ACHN (cell line): ENCODE measurements at regions not wholly inside any gene's neighbourhood (a gene's known extent, or its start where the extent isn't known, plus 50 kb on each side); places are given as distances from the start of the nearest gene placed in this dataset.

Source experiments
- DNase-seq: peaks from one replicate; pipeline ENCODE4 v3.0.0-alpha.2; 2015
- in situ Hi-C: cut with HindIII; loops from 2 replicates; pipeline ENCODE4 v1.10.0; 2017; ENCODE audit warnings: low sequenced_read_pairs, low pct_ligation_motif_present, low pct_unique_long_range_greater_than_20kb

DNA sequence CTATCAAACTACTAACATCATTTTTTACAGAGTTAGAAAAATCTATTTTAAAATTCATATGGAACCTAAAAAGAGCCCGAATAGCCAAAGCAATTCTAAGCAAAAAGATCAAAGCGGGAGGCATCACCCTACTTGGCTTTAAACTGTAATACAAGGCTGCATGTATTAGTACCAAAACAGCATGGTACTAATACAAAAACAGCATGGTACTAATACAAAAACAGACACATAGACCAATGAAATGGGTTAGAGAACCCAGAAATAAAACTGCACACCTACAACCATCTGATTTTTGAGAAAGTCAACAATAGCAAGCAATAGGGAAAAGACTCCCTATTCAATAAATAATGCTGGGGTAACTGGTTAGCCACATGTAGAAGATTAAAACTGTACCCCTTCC is 640.7 kb downstream of the IRS1 start:
- DNase-seq: no peak
- in situ Hi-C loops: no loop called here

- in situ Hi-C loops: no loop called here
- DNase-seq: no peak
These were observed 641.4 kb downstream of the IRS1 start for GRCh38 chr2:226158229-226158628.

GRCh38 chr2:226155093-226155875 is 644.3 kb downstream of the IRS1 start:
- DNase-seq: no peak
- in situ Hi-C loops: no loop called here

- DNase-seq: no peak
- in situ Hi-C loops: no loop called here
These were observed 645.0 kb downstream of the IRS1 start for GRCh38 chr2:226154610-226155009.

GRCh38 chr2:226153553-226153952 is 646.1 kb downstream of the IRS1 start:
- DNase-seq: no peak
- in situ Hi-C loops: no loop called here

DNA sequence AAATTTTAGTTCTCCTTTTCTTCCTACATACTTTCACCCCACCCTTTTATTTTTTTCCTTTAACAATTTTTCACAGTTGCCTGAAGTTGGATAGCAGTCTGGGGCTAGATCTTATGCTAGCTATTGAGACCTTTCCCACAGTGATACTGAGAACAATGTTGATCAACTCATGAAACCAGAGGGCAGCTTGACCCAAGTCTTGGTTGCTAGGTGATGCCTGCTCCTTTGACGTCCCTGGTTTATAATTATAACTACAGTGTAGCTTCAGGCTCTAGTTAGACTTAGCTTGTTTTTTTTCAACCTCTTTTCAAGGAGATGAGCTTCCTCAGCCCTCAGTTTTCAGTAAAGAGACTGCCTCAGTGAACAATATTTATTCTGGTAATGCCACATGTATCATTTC is 648.5 kb downstream of the IRS1 start:
- DNase-seq: no peak
- in situ Hi-C loops: no loop called here

GRCh38 chr2:226143091-226143490 is 656.5 kb downstream of the IRS1 start:
- in situ Hi-C loops: no loop called here
- DNase-seq: no peak

- DNase-seq: no peak
These were observed 657.2 kb downstream of the IRS1 start for GRCh38 chr2:226142463-226142862.

GRCh38 chr2:226140594-226140993 is 659.0 kb downstream of the IRS1 start:
- no peak for DNase-seq
- in situ Hi-C loops: no loop called here

More at GRCh38 chr2:226142463-226142862, 657.2 kb downstream of the IRS1 start:
- in situ Hi-C loops: no loop called here

GRCh38 chr2:226139759-226140158 is 659.9 kb downstream of the IRS1 start:
- in situ Hi-C loops: no loop called here
- no peak for DNase-seq

- in situ Hi-C loops: no loop called here
- DNase-seq: peak; percentile 16
These were observed 662.3 kb downstream of the IRS1 start for GRCh38 chr2:226137201-226137811.

GRCh38 chr2:226136739-226137138 is 662.9 kb downstream of the IRS1 start:
- DNase-seq: no peak
- in situ Hi-C loops: no loop called here

DNA sequence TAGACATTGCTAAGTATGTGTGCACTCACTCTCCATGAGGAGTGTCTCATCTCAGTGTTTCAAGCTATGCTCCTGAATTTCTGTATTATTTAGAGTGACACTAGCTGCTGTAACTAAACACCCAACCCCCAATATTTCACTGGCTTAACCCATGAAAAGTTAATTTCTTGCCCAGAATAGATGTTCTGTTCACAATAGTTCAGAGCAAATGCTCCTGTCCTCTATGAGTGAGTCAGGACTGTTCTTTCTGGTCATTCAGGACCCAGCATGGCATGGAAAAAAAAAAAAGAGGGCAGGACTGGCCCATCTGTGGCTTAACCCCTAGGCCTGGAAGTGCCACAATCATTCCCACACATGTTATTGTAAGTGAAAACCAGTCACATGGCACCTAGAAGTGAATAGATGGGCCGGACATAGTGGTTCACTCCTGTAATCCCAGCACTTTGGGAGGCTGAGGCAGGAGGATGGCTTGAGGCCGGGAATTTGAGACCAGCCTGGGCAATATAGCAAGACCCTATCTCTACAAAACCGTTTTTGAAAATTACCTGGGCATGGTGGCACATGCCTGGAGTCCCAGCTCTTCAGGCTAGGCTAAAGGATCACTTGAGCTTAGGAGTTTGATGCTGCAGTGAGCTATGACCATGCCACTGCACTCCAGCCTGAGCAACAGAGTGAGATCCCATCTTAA is 663.6 kb downstream of the IRS1 start:
- in situ Hi-C loops: no loop called here
- DNase-seq: no peak

DNA sequence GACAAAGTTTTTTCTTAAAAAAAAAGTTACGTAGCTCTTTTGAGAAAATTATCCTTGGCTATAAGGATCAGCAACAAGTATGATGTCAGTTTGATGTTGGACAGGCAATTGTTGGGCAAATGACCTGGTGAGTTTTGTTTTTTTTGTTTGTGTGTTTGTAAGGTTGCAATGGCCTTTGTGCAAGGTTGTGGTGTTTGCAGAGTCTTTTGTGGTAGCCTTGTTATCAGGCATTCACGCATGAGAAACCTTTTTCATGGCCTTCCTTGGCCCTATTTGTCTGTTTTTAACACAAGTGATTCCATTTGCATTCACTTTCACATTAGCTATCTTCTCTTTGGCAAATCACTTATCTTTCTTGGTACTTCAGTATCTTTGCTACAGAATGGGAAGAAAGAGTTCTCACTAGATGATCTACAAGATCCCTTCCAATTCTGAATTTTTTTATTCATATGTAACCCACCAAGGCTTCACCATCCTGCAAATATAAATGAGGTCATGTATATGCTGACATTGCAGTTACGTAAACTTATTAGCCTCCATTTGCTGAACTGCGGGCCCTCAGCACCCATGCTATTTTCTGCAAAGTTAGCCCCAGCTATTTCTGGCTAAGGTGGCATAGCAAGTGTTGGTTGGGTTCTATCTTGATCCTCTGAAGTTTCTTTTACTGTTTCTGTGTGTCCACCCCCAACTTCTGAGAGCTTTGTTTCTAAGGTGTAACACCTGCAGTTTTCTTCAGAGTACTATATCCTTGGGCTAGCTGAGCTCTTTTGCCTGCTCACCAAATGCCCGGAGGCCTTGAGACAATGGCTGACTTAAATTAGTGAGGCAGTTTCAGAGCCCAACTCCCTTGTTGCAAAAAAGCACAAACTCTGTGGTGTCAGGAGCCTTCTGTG is 667.1 kb downstream of the IRS1 start:
- DNase-seq: no peak
- in situ Hi-C loops: no loop called here

DNA sequence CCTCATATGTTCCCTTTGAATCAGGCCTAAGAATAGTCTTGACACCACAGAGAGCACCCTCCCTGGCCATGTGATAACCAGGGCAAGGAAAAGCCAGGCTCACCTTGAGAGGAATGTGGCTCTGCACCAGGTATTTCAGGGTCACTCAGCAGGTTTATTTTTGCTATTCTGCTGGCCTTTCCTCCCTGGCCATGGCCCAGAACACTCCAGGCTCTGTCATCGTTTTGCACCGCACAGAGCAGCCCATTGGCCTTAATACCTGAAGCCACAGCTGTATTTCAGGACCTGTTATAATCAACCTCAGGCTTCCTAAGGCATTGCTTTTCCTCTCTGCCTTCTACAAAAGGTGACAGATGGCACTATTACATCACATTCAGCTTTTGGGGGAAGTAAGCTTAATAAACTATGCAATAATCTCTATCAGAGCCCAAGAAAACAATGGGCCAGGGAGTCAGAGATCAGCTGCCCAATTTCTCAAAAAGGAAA is 668.3 kb downstream of the IRS1 start:
- no peak for DNase-seq
- in situ Hi-C loops: no loop called here

DNA sequence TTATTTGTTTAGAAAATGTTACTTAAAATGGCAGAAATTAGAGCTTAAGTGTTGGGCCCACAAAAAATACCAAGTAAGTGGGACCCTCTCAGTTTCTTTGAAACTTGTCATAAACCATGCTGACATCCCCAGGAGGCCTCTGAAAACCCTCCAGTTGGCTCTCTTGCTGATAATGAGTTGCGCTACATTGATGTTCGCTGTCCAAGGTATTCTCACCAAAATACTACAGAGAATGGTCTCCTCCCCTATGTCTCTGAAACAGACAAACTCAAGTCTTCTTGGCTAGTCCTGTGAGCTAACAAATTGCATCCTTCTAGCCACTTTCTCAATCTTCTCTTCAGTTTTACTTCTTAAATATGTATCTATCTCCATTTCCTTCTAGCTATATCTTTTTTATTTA is 669.4 kb downstream of the IRS1 start:
- in situ Hi-C loops: no loop called here

DNA sequence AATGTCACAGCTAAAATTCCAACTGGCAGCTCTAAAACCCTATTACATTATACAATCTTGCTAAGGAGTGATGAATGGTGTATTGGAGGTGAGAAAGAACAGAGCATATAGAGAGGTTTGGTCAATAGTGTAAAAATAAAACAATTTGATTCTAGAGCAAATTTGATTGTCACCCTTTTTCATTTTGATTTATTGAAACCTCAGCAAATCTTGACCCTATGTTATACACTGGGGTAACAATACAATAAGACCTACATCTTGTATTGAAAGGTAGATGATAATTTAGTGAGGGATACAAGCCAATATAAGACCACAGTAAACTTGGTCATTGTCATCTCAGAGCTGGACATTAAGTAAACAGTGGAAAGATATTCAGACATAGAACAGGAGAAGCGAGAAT is 671.9 kb downstream of the IRS1 start:
- in situ Hi-C loops: no loop called here
- DNase-seq: no peak

More for the DNA sequence above, 669.4 kb downstream of the IRS1 start:
- DNase-seq: peak; percentile 14

DNA sequence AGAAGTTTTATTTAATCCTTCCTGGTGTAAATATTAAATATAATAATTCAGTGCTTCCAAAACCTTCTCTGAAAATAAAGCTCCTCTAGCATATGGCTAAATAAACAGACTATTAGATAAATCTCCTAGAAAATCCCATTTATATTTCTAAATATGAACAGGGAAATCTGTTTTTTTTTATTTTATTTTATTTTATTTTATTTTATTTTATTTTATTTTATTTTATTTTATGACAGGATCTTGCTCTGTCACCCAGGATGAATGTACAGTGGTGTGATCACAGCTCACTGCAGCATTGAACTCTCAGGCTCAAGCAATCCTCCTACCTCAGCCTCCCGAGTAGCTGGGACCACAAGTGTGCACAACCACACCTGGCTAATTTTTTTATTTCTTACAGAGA is 673.5 kb downstream of the IRS1 start:
- in situ Hi-C loops: no loop called here
- no peak for DNase-seq
